Activated B cell treated with CpG ODN at 0.5 μM for 24 hours (primary cell): ENCODE measurements at regions not wholly inside any gene's neighbourhood (a gene's known extent, or its start where the extent isn't known, plus 50 kb on each side); places are given as distances from the start of the nearest gene placed in this dataset.

Experiments used
- ATAC-seq: fragments of 200-7000 bp; cut with Tn5 transposase; one replicate; pipeline ENCODE4 v1.10.0; 2021; ENCODE audit warnings: low read depth, mild to moderate bottlenecking, moderate library complexity
- CTCF ChIA-PET: fragments of 350-600 bp; sonication (Branson Sonifier 250); formaldehyde crosslinking; loops from one replicate; lab custom pipeline; 2021; ENCODE audit warnings: antibody characterized with exemption; lab: Charles Lee
- POLR2A ChIA-PET: fragments of 350-600 bp; sonication (Branson Sonifier 250); formaldehyde crosslinking; loops from one replicate; lab custom pipeline; 2021; ENCODE audit warnings: antibody characterized with exemption; lab: Charles Lee
- DNase-seq: peaks from one replicate; pipeline ENCODE4 v3.0.0; 2022
- H3K27ac Mint-ChIP-seq: one replicate; pipeline ENCODE4 v1.8.0; 2020; ENCODE audit warnings: mixed read lengths
- H3K27me3 Mint-ChIP-seq: one replicate; pipeline ENCODE4 v1.8.0; 2021; ENCODE audit warnings: mixed read lengths
- H3K36me3 Mint-ChIP-seq: one replicate; pipeline ENCODE4 v1.8.0; 2021; ENCODE audit warnings: low read depth, mixed read lengths
- H3K4me1 Mint-ChIP-seq: one replicate; pipeline ENCODE4 v1.8.0; 2021; ENCODE audit warnings: mixed read lengths
- H3K4me3 Mint-ChIP-seq: one replicate; pipeline ENCODE4 v1.8.0; 2020; ENCODE audit warnings: mild to moderate bottlenecking, mixed read lengths
- H3K9me3 Mint-ChIP-seq: one replicate; pipeline ENCODE4 v1.8.0; 2020; ENCODE audit warnings: mixed read lengths
- CTCF ChIP-seq: fragments of 200-600 bp; IDR thresholded peaks from one replicate; pipeline ENCODE4 v1.8.0; 2022; ENCODE audit warnings: antibody characterized with exemption, mild to moderate bottlenecking
- intact Hi-C: fragments of 100-400 bp; cut with micrococcal nuclease; formaldehyde crosslinking; loops from one replicate; pipeline ENCODE4 v1.15.1; 2024

GRCh38 chr22:44380756-44381486 is 68.2 kb upstream of the SHISAL1 start:
- ChIA-PET CTCF (no interaction called here), POLR2A (no interaction called here)
- no peaks in the 10 kb centered on the region for H3K36me3 Mint-ChIP-seq
- H3K4me3 Mint-ChIP-seq: no peak overlapping the region
- no peak for TF ChIP-seq CTCF
- DNase-seq (no peak), ATAC-seq (no peak)
- H3K9me3 Mint-ChIP-seq: peaks cover 8% of the 10 kb centered on the region
- no peak overlapping the region for H3K27ac Mint-ChIP-seq
- H3K27me3 Mint-ChIP-seq: peaks cover 13% of the 10 kb centered on the region
- no peaks in the 10 kb centered on the region for H3K4me1 Mint-ChIP-seq
- intact Hi-C loops: no loop called here

GRCh38 chr22:44379817-44380755 is 67.3 kb upstream of the SHISAL1 start:
- CTCF ChIA-PET: no interaction called here
- no peak for ATAC-seq
- POLR2A ChIA-PET: no interaction called here
- H3K9me3 Mint-ChIP-seq: peaks cover 14% of the 10 kb centered on the region
- no peak overlapping the region for H3K4me3 Mint-ChIP-seq
- H3K27ac Mint-ChIP-seq: no peak overlapping the region
- no peaks in the 10 kb centered on the region for H3K4me1 Mint-ChIP-seq
- peaks cover 2% of the 10 kb centered on the region for H3K36me3 Mint-ChIP-seq
- no peak for DNase-seq
- intact Hi-C loops: no loop called here
- peaks cover 14% of the 10 kb centered on the region for H3K27me3 Mint-ChIP-seq
- TF ChIP-seq CTCF: no peak

- TF ChIP-seq CTCF: no peak
- peaks cover 3% of the 10 kb centered on the region for H3K36me3 Mint-ChIP-seq
- intact Hi-C loops: no loop called here
- H3K4me3 Mint-ChIP-seq: no peak overlapping the region
- CTCF ChIA-PET: no interaction called here
- POLR2A ChIA-PET: no interaction called here
- H3K27ac Mint-ChIP-seq: no peak overlapping the region
- H3K9me3 Mint-ChIP-seq: peaks cover 23% of the 10 kb centered on the region
- ATAC-seq (no peak), DNase-seq (no peak)
- no peaks in the 10 kb centered on the region for H3K4me1 Mint-ChIP-seq
- peaks cover 18% of the 10 kb centered on the region for H3K27me3 Mint-ChIP-seq
Measured at GRCh38 chr22:44378380-44378779, 65.6 kb upstream of the SHISAL1 start.

- peaks cover 12% of the 10 kb centered on the region for H3K27me3 Mint-ChIP-seq
- POLR2A ChIA-PET: no interaction called here
- ATAC-seq (no peak), DNase-seq (no peak)
- H3K27ac Mint-ChIP-seq: no peak overlapping the region
- intact Hi-C loops: no loop called here
- H3K4me1 Mint-ChIP-seq: no peaks in the 10 kb centered on the region
- CTCF ChIA-PET: no interaction called here
- TF ChIP-seq CTCF: no peak
- no peak overlapping the region for H3K4me3 Mint-ChIP-seq
- H3K36me3 Mint-ChIP-seq: peaks cover 3% of the 10 kb centered on the region
- H3K9me3 Mint-ChIP-seq: peaks cover 23% of the 10 kb centered on the region
Measured at GRCh38 chr22:44375451-44375850, 62.7 kb upstream of the SHISAL1 start.

- intact Hi-C loops: no loop called here
- no peaks in the 10 kb centered on the region for H3K4me1 Mint-ChIP-seq
- no peak overlapping the region for H3K4me3 Mint-ChIP-seq
- TF ChIP-seq CTCF: no peak
- H3K9me3 Mint-ChIP-seq: peaks cover 23% of the 10 kb centered on the region
- no peak overlapping the region for H3K27ac Mint-ChIP-seq
- peaks cover 12% of the 10 kb centered on the region for H3K27me3 Mint-ChIP-seq
- CTCF ChIA-PET: no interaction called here
- ATAC-seq (no peak), DNase-seq (no peak)
- H3K36me3 Mint-ChIP-seq: peaks cover 3% of the 10 kb centered on the region
- POLR2A ChIA-PET: no interaction called here
Measured at GRCh38 chr22:44373234-44373633, 60.5 kb upstream of the SHISAL1 start.
